Transverse colon (tissue), 4 donors: ENCODE measurements at regions not wholly inside any gene's neighbourhood (a gene's known extent, or its start where the extent isn't known, plus 50 kb on each side); places are given as distances from the start of the nearest gene placed in this dataset.

ENCODE experiments used
- DNase-seq: peaks from one replicate; pipeline ENCODE4 v3.0.0-alpha.2; 2019
- H3K27ac ChIP-seq, 4 donors: fragments of 200-600 bp; sonication (generic); 2 replicates each; pipeline ENCODE4 v1.5.1; 2016 to 2018; ENCODE audit warnings: inconsistent platforms in 4 of 4
- H3K27me3 ChIP-seq: fragments of 200-600 bp; sonication (generic); 2 replicates; pipeline ENCODE4 v1.5.1; 2017; ENCODE audit warnings: inconsistent platforms
- H3K36me3 ChIP-seq, 4 donors: fragments of 200-600 bp; sonication (generic); 2 replicates each; pipeline ENCODE4 v1.5.1; 2017 to 2019; ENCODE audit warnings: inconsistent platforms in 4 of 4
- H3K4me1 ChIP-seq, 4 donors: fragments of 200-600 bp; sonication (generic); 2 replicates each; pipeline ENCODE4 v1.5.1; 2017 to 2020; ENCODE audit warnings: inconsistent platforms in 4 of 4
- H3K4me3 ChIP-seq, 4 donors: fragments of 200-600 bp; sonication (generic); 1 replicate in 1 of 4; 2 replicates in 3 of 4; pipeline versions ENCODE4 v1.5.1 to v1.6.1; 2017 to 2019; ENCODE audit warnings: inconsistent platforms in 4 of 4
- H3K9me3 ChIP-seq, 2 donors: fragments of 200-600 bp; sonication (generic); 2 replicates each; pipeline ENCODE4 v1.5.1; 2017 to 2019; ENCODE audit warnings: inconsistent platforms in 2 of 2
- EP300 ChIP-seq: sonication (generic); formaldehyde crosslinking; IDR thresholded peaks from one replicate; pipeline ENCODE4 v1.6.1; 2017; ENCODE audit warnings: antibody characterized with exemption, low read depth
- POLR2A ChIP-seq: fragments of 450-650 bp; IDR thresholded peaks from one replicate; pipeline ENCODE4 v1.6.1; 2016; ENCODE audit warnings: antibody characterized with exemption, mild to moderate bottlenecking, moderate library complexity
- POLR2AphosphoS5 ChIP-seq, 3 donors: sonication (generic); formaldehyde crosslinking; IDR thresholded peaks; one replicate each; pipeline ENCODE4 v1.6.1; 2016; ENCODE audit warnings: antibody characterized with exemption in 3 of 3
- WGBS, 2 donors: methylation state at CpG; one replicate each; pipeline ENCODE4 v1.1.5; 2018; ENCODE audit warnings: low coverage in 1 of 2; 5-methylcytosine and 5-hydroxymethylcytosine counted together
- in situ Hi-C, 4 donors: fragments of 200-750 bp; cut with MboI; loops; one replicate each; pipeline versions ENCODE4 v1.15.0 to v1.15.1; 2017; ENCODE audit warnings: low sequenced_read_pairs in 3 of 4, low pct_ligation_motif_present in 1 of 4, low pct_unique_long_range_greater_than_20kb in 1 of 4
- intact Hi-C: fragments of 100-400 bp; cut with DNase I; formaldehyde crosslinking; loops from one replicate; pipeline ENCODE4 v1.15.1; 2023; ENCODE audit warnings: low total_unique reads
- TF ChIP-seq, protein P1 (sequence below), 5 experiments: fragments of 200-600 bp in 3 of 5; fragments of 450-650 bp in 2 of 5; sonication (generic) in 3 of 5; IDR thresholded peaks; 1 replicate in 2 of 5; 2 replicates in 3 of 5; pipeline ENCODE4 v1.5.1; 2016 to 2017; ENCODE audit warnings: antibody characterized with exemption in 5 of 5, inconsistent platforms in 3 of 5, mild to moderate bottlenecking in 2 of 5, moderate library complexity in 1 of 5

DNA sequence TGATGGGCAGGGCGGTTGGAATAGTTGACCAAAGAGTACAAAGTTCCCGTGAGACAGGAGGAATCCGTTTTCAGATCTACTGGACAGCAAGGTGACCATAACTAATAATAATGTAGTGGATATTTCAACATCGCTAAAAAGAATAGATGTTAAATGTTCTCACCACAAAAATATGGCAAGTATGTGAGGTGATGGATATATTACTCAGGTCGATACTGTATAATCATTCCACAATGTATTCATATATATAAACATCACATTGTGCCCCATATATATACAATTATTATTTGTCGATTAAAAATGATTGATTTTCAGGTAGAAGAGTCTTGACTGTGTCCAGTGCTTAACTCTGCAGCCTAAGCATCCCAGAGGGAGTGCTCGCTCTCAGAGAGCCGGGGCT lies 141.6 kb upstream of the TENM3 start:
- in situ Hi-C loops (no loop called here), intact Hi-C loops (no loop called here)
- Histone ChIP-seq H3K9me3 (no peaks in the 10 kb centered on the region), H3K27me3 (no peaks in the 10 kb centered on the region), H3K4me1 (no peaks in the 10 kb centered on the region), H3K36me3 (no peaks in the 10 kb centered on the region), H3K4me3 (no peak overlapping the region), H3K27ac (no peak overlapping the region)
- WGBS, 2 donors: 87 to 94% methylated on average over 8 of the region's 8 CpGs
- no peak for TF ChIP-seq POLR2AphosphoS5 (IDR thresholded peaks at IDR 0.05)
- DNase-seq: no peak

DNA sequence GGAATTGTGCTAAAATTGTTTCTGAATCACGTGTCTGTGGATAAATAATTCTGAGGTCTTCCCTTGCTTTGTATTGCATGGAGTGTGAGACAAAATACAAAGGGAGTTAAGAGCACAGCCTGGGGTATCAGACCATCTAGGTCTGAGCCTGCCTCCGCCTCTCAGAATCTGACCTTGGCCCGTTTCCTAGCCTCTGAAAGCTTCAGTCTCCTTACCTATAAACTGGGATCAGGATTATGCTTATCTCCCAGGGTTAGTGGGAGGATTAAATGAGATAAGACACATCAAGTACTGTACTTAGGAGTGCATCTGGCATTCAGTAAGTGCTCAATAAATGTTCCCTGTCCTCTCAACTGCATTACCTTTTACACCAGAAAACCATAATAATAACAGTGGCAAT lies 140.6 kb upstream of the TENM3 start:
- H3K4me1 ChIP-seq: no peaks in the 10 kb centered on the region
- intact Hi-C loops: no loop called here
- TF ChIP-seq EP300: no peak
- no peak for TF ChIP-seq POLR2A
- TF ChIP-seq, protein P1, sequence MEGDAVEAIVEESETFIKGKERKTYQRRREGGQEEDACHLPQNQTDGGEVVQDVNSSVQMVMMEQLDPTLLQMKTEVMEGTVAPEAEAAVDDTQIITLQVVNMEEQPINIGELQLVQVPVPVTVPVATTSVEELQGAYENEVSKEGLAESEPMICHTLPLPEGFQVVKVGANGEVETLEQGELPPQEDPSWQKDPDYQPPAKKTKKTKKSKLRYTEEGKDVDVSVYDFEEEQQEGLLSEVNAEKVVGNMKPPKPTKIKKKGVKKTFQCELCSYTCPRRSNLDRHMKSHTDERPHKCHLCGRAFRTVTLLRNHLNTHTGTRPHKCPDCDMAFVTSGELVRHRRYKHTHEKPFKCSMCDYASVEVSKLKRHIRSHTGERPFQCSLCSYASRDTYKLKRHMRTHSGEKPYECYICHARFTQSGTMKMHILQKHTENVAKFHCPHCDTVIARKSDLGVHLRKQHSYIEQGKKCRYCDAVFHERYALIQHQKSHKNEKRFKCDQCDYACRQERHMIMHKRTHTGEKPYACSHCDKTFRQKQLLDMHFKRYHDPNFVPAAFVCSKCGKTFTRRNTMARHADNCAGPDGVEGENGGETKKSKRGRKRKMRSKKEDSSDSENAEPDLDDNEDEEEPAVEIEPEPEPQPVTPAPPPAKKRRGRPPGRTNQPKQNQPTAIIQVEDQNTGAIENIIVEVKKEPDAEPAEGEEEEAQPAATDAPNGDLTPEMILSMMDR (IDR thresholded peaks at IDR 0.05): no peak
- no peak for TF ChIP-seq POLR2AphosphoS5 (IDR thresholded peaks at IDR 0.05)
- 43 to 67% methylated on average over 3 of the region's 3 CpGs for WGBS, 2 donors
- H3K9me3 ChIP-seq: no peaks in the 10 kb centered on the region
- H3K4me3 ChIP-seq: no peak overlapping the region
- H3K36me3 ChIP-seq: no peaks in the 10 kb centered on the region
- in situ Hi-C loops: no loop called here
- no peaks in the 10 kb centered on the region for H3K27me3 ChIP-seq
- no peak overlapping the region for H3K27ac ChIP-seq
- no peak for DNase-seq

DNA sequence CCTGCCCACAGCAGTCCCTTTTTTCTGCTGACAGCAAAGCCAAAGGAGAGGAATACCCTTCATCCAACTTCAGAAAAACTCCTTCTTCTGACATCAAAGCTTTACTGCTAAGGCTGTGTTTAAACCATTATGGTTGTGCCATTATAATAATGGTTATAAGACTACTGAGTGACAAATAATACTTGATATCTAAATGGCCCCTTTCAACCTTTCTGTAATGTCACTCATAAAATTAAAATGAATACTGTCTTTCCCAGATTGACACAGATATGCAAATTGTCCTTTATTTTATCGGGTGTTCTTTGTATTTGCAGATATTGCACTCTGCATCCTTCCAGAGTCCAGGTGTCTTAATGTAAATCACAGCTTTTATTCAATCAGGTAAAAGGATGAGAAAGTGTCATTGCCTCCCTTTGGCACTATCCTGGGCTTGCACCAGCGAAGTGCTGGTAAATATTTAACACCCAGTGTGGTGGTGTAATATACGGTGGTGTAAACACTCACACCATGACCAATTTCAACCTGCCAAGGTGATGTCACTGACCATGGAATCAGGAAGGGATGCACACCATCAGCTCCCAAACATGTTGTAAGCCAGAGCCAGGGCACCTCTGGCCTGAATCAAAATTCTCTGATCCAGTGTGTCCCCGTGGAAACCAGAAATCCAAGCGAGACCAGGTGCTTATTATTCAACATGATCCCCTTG lies 139.4 kb upstream of the TENM3 start:
- H3K9me3 ChIP-seq: no peaks in the 10 kb centered on the region
- H3K27ac ChIP-seq: no peak overlapping the region
- H3K27me3 ChIP-seq: no peaks in the 10 kb centered on the region
- intact Hi-C loops: no loop called here
- WGBS, 2 donors: 53 to 83% methylated on average over 2 to 5 of the region's 5 CpGs
- H3K4me3 ChIP-seq: no peak overlapping the region
- TF ChIP-seq, protein P1 (IDR thresholded peaks at IDR 0.05): no peak
- TF ChIP-seq POLR2A: no peak
- no peak for TF ChIP-seq POLR2AphosphoS5 (IDR thresholded peaks at IDR 0.05)
- DNase-seq: no peak
- H3K4me1 ChIP-seq: no peaks in the 10 kb centered on the region
- in situ Hi-C loops: no loop called here
- H3K36me3 ChIP-seq: no peaks in the 10 kb centered on the region

DNA sequence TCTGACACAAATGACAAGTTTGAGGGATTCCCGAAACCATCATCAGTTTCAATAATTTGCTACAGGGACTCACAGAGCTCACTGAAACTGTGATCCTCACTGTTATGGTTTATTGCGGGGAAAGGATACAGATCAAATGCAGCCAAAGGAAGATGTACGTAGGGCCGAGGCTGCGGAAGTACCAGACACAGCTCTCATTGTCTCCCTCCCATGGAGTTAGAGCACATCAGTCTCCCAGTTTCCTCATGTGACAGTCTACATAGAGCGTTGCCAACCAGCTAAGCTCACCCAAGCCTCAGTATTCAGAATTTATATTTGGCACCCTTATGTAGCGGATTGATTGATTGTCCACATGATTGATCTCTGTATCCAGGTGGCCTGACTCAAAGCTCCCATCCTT lies 137.8 kb upstream of the TENM3 start:
- intact Hi-C loops: no loop called here
- Histone ChIP-seq H3K9me3 (no peaks in the 10 kb centered on the region), H3K27ac (no peak overlapping the region), H3K27me3 (no peaks in the 10 kb centered on the region), H3K4me3 (no peak overlapping the region), H3K4me1 (no peaks in the 10 kb centered on the region), H3K36me3 (no peaks in the 10 kb centered on the region)
- TF ChIP-seq POLR2AphosphoS5 (IDR thresholded peaks at IDR 0.05) (no peak), EP300 (no peak), POLR2A (no peak)
- TF ChIP-seq, protein P1 (IDR thresholded peaks at IDR 0.05): no peak
- in situ Hi-C loops: no loop called here
- WGBS, 2 donors: 60 to 91% methylated on average over 3 to 7 of the region's 7 CpGs
- no peak for DNase-seq

DNA sequence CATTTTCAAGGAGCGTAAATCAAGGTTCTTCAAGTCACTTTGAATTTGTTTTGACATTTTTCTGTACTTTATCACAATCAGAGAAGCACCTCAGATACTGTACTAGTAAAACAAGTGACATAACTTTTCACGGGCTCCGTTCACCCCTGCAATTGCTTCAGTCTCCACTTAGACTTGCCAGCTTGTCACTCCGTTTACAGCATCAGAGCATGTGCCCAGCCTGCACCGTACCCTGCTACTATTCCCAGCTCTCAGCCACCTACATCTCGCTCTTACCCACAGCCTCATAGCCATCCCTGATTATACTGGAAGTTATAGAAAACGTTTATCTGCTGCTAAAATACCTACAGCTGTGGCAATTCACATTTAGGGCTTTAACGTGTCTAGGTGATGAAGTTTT lies 135.3 kb upstream of the TENM3 start:
- Histone ChIP-seq H3K9me3 (no peaks in the 10 kb centered on the region), H3K27ac (no peak overlapping the region), H3K36me3 (no peaks in the 10 kb centered on the region), H3K4me3 (no peak overlapping the region), H3K27me3 (no peaks in the 10 kb centered on the region), H3K4me1 (no peaks in the 10 kb centered on the region)
- 49 to 55% methylated on average over 6 to 8 of the region's 8 CpGs for WGBS, 2 donors
- in situ Hi-C loops: no loop called here
- TF ChIP-seq POLR2AphosphoS5 (IDR thresholded peaks at IDR 0.05): no peak
- no peak for TF ChIP-seq EP300
- TF ChIP-seq POLR2A: no peak
- TF ChIP-seq, protein P1 (IDR thresholded peaks at IDR 0.05): no peak
- DNase-seq: no peak
- intact Hi-C loops: no loop called here
